EH (cell line): ENCODE measurements at regions not wholly inside any gene's neighbourhood (a gene's known extent, or its start where the extent isn't known, plus 50 kb on each side); places are given as distances from the start of the nearest gene placed in this dataset.

Experiments used
- DNase-seq: peaks from one replicate; pipeline ENCODE4 v3.0.0-alpha.2; 2015; ENCODE audit warnings: low read depth

DNA sequence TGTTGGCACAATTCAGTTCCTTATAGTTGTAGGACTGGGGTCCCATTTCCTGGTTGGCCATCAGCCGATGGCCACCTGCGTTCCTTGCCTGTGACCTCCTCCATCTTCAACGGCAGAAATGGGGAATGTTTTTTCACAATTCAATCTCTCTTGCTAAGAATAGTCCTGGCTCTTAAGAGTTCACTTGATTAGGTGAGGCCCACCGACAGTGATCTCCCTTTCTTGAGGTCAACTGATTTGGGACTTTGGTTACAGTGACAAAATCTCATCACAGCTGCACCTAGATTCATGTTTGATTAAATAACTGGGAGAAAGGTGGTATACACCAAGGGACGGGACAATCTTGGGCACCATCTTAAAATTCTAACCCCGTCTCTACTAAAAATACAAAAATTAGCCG is 139.1 kb upstream of the DTNBP1 start:
- no peak for DNase-seq

DNA sequence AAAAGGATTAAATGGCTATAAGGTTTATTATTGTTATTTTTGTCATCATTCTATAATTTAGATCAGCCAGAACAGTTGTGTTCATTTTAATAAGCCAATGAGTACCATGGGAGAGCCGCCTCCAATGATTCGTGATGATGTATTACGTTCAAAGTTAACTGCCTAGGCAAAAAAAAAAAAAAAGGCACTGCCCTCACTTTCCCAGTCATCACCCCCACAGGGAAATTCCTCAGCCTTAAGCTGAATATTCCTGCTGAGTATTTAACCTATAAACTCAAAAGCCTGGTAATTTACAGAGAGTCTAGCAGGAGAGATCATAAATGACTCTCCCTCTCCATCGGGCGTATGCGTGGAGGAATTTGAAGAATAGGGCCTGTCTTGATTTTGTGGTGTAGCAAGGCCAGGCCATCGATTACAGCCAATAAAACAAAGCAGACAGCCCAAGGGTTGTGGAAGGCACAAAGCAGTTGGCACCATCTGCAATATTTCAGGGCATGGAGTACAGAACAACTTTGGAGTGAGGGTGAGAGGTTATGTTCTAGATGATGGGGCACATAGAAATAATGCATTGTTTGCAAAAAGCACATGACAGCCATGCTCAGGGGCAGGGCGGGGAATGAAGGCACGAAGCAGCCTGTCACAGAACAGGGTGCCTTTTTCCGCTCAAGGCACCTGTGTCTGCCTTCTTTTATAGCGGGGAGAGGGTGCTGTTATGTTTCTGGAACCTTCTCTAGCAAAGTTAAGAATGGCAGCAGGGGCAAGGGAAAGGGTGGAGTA is 138.2 kb upstream of the DTNBP1 start:
- DNase-seq, result peak; percentile 8

DNA sequence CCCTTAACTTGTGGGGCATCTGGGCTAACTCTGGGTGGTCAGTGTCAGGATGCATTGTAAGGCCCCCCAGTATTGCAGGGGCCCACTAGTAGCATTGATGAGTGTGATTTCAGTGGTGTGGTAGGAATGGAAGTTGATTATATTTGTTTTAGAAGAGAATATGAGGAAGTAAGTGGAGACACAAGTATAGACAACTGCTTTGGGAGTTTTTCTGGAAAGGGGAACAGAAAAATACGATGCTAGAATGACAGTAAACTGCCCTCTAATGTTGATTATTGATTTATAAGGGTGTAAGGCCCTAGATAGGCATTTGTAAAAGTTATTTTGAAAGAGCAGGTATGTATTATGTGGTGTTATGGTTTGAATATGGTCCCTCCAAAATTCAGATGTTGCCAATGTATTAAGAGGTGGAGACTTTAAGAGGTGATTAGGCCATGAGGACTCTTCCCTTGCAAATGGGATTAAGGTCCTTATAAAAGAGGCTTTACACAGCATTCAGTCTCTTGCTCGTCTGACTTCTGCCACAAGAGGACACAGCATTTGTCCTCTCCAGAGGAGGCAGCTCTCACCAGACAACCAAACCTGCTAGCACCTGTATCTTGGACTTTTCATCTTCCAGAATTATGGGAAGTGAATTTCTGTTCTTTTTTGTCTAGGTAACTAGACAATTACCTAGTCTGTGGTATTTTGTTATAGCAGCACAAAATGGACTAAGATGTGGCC is 135.9 kb upstream of the DTNBP1 start:
- DNase-seq, result no peak

DNA sequence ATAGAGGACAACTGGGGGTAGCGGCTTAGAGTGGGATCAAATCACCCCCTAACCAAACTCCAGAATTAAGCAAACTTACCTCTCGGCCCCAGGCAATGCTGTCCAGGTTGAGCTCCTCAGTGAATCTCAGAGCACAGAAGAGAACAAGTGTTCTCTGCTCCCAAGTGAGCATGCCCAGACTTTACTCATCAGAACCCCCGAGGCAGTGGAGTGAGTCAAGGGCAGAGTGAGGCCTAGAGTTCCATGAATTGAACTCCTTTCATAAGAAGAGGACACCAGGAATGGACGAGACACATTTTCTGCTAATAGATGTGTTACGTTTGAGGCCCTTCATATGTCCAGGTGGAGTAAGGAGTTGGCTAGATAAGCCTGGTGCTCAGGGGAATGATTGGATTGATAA is 134.0 kb upstream of the DTNBP1 start:
- DNase-seq, result peak; percentile 3

DNA sequence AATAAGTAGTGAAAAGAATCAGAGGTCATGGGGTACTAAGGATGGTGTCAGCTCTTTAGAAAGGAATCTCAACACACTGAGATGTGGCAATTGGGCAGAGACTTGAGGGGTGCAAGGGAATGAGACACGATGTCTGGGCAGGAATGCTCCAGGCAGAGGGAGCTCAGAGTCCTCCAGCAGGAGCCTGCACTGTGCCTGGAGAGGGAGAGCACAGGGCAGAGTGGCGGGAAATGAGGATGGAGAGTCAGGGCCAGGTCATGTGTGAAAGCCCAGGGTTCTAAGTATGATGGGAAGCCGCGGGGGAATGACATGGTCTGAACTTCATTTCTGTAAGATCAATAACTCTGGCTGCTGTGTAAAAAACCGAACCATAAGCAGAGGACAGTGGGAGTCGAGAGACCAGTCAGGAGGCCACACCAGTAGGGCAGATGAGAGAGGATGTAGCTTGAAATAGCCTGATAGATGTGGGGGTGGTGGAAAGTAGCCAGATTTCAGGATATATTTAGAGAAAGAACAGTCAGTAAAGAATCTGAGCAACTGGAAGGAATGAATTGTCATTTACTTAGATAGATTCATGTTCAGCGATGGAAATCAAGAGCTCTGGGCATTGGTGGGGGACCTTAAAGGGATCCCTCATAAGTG is 133.4 kb upstream of the DTNBP1 start:
- DNase-seq, result peak; percentile 15

DNA sequence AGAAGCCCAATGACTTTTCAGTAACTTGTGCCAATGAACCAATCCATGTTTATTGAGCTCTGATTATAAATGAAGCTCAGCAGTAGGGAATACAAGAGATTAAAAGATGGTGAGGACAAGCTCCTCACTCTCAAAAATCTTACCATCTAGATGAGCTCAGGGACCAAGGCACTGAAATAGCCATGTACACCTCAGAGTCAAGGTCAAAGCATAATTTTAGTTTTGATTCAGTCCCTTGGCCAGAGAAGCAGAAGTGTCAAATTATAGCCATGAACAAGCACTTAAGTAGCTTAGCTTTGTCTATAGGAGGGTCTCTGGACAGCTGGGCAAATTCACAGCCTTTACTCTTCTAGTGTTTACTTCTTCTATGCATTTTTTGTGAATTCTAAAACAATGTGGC is 131.0 kb upstream of the DTNBP1 start:
- DNase-seq, result no peak

DNA sequence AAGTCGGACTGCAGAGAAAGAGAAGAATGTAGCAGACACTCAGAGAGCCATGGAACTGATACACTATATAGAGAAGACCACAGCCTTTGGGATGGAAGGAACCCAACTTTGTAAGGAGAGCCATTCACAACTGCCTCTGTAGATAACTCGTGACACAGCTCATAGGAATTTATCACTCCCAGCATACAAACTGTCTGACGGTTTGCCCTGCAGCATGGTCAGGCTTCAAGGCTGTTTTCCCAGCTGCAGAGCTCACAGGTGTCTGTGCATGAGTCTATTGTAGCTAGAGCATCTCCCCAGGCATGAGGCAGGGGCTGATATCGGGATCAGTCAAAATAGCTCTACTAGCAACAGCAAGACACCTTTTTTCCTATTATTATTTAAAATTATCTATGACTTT is 130.5 kb upstream of the DTNBP1 start:
- DNase-seq, result peak; percentile 70

DNA sequence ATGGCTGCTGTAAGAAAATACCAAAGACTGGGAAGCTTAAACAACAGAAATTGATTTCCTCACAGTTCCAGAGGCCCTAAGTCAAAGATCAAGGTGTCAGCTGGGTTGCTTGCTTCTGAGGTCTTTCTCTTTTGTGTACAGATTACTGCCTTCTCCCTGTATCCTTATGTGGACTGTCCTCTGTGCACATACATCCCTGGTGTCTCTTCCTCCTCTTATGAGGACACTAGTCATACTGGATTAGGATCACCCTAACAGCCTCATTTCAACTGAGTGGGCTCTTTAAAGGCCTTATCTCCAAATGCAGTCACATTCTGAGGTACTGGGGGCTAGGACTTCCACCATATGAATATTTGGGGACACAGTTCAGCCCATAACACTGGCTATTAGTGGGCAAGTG is 130.0 kb upstream of the DTNBP1 start:
- DNase-seq, result no peak

DNA sequence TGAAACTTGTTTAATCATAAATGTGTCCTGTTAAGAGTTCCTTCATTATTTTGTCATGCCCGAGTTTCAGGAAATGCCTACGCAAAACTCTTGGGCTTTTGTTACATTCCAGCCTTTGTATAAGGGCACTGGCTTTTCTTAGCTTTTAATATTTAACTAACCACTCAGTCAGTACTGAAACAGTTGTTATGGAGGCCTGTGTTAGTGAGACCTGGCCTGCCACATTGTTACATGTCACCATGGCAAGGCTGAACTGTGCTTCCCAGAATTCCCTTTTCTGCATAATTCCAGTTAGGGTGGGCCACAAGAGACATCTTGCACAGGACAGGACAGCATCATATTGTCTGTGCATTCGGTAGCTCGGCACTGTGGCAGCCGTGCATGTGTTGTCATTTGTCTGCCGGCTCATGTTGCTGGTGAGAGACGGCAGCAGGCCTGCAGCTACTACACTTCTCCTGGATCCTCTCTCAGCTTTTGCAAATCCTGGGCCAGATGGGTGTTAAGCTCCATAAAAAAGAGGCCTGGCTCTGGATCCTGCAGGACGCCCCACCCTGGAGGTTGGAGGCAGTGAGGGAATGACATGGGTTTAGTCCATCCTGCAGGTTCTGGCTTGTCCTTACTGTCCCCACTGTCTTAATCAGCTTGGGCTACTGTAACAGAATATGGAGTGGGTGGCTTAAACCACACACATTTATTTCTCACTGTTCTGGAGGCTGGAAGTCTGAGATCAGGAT is 128.8 kb upstream of the DTNBP1 start:
- peak; percentile 6 for DNase-seq

DNA sequence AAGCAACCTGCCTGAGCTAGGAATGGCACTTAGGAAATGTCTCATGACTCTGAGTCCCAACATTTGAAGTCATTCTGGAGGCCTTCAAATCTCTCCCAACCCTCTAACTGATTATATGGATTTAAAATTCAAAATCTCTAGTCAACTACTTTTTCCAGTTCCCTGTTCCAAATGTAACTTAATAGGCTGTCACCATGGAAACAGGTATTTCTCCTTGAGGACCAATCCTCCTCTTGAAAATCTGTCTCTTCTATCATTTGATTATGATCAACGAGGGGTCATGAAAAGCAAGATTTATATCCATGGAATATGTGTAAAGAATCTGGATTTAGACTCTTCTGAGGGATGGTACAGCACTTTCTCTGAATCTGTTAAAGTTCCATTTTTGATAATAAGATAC is 127.3 kb upstream of the DTNBP1 start:
- DNase-seq, result no peak

DNA sequence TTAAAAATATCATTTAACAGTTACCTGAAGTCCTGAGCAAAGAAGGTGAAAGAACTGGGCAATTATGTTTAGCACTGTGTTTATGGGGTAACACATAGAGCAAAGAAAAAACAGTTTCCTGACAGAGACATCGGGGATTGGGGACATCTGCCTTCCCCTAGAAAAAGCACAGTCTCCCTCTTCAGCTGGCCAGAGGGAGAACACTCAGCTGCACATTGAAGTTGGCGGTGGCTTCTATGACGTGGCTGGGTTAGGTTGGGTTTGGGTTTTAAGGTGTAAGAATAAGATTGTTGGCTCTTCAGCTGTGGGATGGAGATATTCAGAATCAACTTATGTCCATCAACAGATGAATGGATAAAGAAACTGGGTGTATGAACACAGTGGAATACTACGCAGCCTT is 124.0 kb upstream of the DTNBP1 start:
- no peak for DNase-seq

DNA sequence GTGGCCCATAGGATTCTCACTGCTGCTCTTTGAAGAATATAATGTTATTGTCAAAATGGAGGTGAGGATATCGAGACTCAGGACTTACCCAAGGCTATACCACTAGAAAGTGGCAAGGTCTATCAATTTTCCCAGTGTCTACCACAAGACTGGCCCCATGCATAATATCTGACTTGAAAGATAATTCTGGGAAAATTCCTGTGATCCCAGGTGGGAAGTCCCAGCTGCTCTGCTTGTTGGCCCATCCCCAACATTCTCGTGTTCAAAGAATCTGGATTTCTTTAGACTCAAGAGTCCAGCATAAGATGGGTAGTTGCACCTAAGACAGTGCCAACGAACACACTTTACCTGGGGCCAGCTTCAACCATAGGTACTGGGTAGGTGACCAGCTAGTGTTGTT is 120.7 kb upstream of the DTNBP1 start:
- no peak for DNase-seq

DNA sequence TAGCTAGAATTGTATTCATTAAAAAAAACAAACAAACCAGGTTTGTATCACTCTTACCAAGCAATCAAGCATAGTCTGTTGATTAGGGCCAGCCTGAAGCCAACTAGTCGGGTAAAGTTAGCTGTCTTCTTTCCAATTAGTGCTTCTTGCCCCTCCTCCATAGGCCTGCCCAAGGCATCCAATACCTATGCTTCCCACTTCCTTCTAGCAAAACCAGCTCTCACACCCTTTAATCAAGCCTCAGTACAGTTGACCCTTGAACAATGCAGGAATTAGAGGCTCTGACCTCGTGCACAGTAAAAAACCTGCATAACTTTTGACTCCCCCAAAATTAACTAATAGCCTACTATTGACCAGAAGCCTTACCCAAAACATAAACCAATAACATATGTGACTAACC is 119.1 kb upstream of the DTNBP1 start:
- DNase-seq, result no peak

DNA sequence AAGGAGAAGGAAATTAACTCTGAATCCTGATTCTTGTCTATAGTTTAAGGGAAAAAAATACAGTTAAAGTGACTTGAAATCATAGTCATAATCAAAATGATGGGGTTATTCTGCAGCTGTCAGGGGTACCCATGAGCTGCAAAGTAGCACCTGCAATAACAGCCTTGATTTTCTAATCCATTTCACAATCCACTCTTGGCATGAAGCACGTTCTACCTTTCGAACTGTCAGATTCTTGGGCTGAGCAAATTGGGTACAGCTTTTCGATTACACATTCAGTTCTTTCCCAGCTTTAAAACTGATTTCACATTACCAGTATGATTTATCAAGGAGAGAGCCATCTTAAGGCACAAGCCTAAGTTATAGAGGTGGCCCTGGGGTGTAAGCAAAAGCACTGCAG is 118.5 kb upstream of the DTNBP1 start:
- DNase-seq, result no peak

DNA sequence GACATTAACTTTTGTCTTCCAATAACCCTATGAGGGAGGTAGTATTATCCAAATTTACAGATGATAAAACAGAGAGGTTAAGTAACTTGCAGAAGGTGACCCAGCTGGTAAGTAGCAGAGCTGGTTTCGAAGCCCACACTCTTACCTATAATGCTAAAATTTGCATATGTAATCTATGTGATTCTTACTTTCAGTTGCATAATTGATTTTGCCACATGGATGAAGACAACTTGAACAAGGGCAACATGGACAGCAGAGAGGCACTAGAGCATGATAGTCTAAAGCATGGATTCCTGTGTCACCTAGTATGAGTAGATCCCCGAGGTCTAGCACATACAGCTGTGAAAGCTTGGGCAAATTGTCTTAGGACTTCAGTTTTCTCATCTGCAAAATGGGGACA is 117.6 kb upstream of the DTNBP1 start:
- DNase-seq, result no peak

DNA sequence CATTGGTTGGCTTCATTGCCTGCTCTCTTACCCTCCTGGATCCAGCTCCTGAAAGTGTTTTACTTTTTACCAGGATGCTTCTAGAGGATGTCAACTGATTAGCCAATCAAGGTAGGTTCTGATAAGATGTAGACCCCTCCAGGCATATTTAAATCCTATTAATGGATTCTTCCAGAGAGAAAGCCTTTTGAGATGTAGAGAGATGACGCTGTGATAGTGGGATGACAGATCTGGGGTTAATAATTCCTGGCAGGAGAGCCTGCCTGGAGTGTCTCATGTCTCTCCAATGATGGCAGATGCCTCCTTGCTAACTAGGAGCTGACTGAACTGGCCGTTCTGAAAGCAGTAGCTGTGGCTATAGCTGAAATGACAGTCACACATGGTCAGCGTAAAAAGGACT is 116.9 kb upstream of the DTNBP1 start:
- no peak for DNase-seq

DNA sequence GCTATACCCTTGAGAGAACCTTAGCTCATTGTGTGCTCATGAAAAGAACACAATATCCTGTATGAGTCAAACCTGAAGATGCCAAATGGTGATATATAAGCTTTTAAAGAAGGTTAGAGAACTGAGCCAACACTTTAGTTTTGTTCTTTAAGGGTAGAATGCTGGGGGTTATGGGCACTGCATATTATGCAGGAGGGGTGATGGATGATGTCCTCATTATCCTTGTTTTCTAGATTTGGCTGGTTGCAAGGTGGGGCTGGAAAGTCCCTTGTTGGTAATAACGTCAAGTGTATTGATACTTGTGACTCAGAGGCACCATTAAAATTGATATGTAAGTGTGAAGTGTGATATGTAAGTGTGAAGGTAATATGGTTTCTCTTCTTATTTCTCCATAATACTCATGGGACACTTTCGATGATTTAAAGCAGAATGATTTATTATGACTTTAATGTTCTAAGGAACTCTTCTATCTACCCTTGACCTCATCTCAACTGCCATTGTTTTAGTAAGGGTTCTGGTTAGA is 113.7 kb upstream of the DTNBP1 start:
- no peak for DNase-seq

DNA sequence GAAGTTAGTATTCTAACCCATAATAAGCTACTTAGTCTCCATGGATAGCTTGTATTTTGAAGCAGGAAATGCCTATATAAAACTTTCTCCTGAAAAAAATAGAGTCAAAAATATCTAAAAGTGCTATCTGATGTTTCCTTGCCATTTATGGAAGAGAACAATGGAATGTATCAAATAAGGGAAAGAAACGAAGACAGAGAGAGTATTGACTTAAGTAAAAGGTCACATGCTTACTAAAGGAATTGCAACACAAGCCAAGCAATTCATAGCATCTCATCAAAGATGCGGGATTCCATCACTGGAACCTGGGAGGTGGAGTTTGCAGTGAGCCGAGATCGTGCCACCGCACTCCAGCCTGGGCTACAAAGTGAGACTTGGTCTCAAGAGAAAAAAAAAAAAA is 112.9 kb upstream of the DTNBP1 start:
- DNase-seq, result peak; percentile 7

DNA sequence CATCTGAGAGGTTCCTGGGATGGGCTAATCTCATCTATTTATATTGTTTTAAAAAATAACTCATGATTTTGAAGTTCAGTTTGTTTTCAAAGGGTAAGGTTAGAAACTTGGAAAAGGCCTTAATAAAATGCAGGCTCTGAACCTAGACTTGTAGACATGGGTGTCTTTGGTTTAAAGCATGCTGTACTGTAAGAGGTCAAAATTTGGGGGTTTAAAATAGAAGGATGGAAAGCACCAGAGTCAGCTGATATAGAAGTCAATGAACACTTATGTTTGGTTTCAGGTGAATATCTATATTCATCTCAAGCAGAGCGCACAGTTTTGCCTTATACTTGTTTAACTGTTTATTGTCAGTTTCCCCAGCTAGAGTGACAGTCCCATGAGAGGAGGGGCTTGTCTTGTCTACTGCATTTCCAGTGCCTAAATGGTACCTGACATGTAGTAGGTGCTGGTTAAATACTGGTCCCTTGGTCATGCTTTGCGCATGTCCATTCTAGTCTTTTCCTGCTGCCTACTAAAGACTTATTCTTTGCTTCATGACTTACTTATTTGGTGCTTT is 112.3 kb upstream of the DTNBP1 start:
- DNase-seq, result no peak

DNA sequence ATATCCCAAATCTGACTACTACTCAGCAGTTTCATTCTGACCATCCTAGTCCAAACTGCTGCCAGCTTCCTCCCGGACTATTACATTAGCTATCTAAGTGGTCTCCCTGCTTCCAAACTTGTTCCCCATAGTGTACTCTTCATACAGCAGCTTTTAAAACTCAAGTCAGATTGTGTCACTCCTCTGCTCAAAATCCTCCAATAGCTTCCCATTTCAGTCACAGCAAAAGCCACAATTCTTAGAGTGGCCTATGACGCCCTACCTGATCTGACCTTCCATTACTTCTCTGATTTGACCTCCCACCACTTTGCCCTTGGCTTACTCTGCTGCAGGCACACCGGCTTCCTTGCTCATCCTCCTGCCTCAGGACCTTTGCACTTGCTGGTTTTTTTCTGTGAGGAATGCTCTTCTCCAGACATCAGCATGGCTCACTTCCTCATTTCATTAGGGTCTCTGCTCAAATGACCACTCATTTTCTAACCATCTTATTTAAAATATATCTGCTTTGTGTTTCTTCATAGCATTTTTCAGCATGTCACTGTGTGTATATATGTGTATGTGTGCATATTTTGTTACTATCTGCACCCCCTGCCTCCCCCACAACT is 111.1 kb upstream of the DTNBP1 start:
- DNase-seq, result no peak

DNA sequence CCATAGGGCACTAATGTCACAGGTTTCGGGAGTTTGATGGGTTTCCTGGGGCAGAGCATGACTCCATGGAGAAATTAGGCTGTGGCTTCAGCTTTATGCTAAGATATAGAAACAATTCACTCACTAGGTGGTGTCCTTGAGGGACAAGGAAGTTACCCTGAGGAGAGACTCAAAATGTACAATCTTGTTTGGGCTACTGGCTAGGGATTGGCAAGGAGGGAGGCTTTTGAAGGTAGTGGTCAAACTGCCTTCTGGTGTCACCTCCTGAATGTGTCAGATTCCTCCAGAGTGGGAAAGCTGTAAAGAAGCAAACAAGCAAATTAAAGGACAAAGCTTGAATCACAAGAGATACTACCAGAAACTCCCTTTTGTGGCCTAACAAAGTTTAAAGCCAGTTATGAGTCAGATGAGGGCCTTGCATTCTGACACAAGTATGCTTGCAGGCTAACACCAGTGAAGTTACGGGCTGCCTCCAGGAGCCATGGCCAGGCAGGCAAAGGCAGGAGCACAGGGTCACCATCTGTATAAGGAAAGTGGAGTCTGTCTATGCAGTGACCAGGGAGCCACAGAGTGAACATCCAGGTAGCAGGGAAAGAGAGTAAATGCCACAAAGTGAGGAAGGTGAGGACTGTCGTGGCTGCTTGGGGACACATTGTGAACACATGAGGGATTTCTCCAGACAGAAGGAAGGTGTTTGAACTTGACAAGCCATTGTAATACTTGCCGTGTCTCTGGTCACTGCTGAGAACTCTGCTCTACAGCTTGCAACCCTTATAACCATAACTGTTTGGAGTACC is 107.7 kb upstream of the DTNBP1 start:
- peak; percentile 16 for DNase-seq
